ENCODE measurements at regions not wholly inside any gene's neighbourhood (a gene's known extent, or its start where the extent isn't known, plus 50 kb on each side); places are given as distances from the start of the nearest gene placed in this dataset.

- intact Hi-C loops (cut with DNase I; ENCODE audit: low total_unique reads): loop anchor here (10.0 kb wide), 1 partner anchor 891 kb away; no protein-coding TSS in a partner anchor
Observed at GRCh38 chr5:15995341-15996052, 184.1 kb downstream of the MARCHF11 start.

GRCh38 chr5:15993919-15994318 is 185.7 kb downstream of the MARCHF11 start:
- intact Hi-C loops (cut with DNase I; ENCODE audit: low total_unique reads): loop anchor here (5.0 to 10.0 kb wide), 2 partner anchors 607 to 889 kb away; no protein-coding TSS in a partner anchor
- peaks cover 0 to 23% (median 18%) of the 10 kb centered on the region in 4 donors for H3K9me3 ChIP-seq
- no peak overlapping the region for H3K4me3 ChIP-seq
- no peaks in the 10 kb centered on the region for H3K36me3 ChIP-seq
- H3K27me3 ChIP-seq: no peaks in the 10 kb centered on the region
- no peak overlapping the region for H3K27ac ChIP-seq
- no peak for DNase-seq
- TF ChIP-seq CTCF (IDR thresholded peaks at IDR 0.05) (no peak), POLR2AphosphoS5 (IDR thresholded peaks at IDR 0.05) (no peak), EP300 (IDR thresholded peaks at IDR 0.05) (no peak), POLR2A (IDR thresholded peaks at IDR 0.05) (no peak)
- H3K4me1 ChIP-seq: no peaks in the 10 kb centered on the region

More at GRCh38 chr5:15995341-15996052, 184.1 kb downstream of the MARCHF11 start:
- H3K36me3 ChIP-seq: no peaks in the 10 kb centered on the region
- DNase-seq: peak in 1 of 2 donors; percentile 41
- peaks cover 0 to 23% (median 18%) of the 10 kb centered on the region in 4 donors for H3K9me3 ChIP-seq
- H3K4me1 ChIP-seq: no peaks in the 10 kb centered on the region
- no peak overlapping the region for H3K27ac ChIP-seq
- H3K27me3 ChIP-seq: no peaks in the 10 kb centered on the region
- H3K4me3 ChIP-seq: no peak overlapping the region
- 31 to 48% (median 46%) methylated on average over 2 of the region's 2 CpGs for WGBS, 5 donors
- TF ChIP-seq EP300 (IDR thresholded peaks at IDR 0.05): no peak
- TF ChIP-seq CTCF (IDR thresholded peaks at IDR 0.05): peak in 4 of 7 experiments; percentile 12 to 23 (median 16)
- TF ChIP-seq POLR2AphosphoS5 (IDR thresholded peaks at IDR 0.05): no peak
- TF ChIP-seq POLR2A (IDR thresholded peaks at IDR 0.05): no peak

DNA sequence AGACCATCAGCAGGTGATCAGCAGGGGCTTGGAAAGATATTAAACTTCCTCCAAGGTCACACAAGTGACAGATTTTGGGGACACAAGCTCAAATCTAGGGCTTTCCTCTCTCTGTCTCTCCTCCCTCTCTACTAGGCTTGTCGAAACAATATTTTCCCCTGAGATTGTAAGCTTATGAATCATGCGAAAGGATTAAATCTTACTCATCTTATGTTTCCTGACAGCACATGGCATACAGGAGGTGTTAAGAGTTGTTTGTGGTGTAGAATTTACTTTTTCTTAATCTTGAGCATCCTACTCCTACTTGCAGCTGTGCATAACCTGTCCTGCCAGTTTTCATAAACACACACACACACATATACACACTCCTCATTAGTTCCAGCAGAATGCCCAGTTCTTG is 186.3 kb downstream of the MARCHF11 start:
- peaks cover 0 to 23% (median 18%) of the 10 kb centered on the region in 4 donors for H3K9me3 ChIP-seq
- H3K4me3 ChIP-seq: no peak overlapping the region
- TF ChIP-seq EP300 (IDR thresholded peaks at IDR 0.05): no peak
- TF ChIP-seq POLR2A (IDR thresholded peaks at IDR 0.05): no peak
- no peak for TF ChIP-seq CTCF (IDR thresholded peaks at IDR 0.05)
- no peaks in the 10 kb centered on the region for H3K27me3 ChIP-seq
- no peak for DNase-seq
- WGBS, 5 donors: 70 to 99% (median 85%) methylated on average over 2 of the region's 2 CpGs
- H3K36me3 ChIP-seq: no peaks in the 10 kb centered on the region
- no peaks in the 10 kb centered on the region for H3K4me1 ChIP-seq
- no peak overlapping the region for H3K27ac ChIP-seq
- intact Hi-C loops (cut with DNase I; ENCODE audit: low total_unique reads): loop anchor here (5.0 to 10.0 kb wide), 2 partner anchors 606 to 889 kb away; no protein-coding TSS in a partner anchor

- Histone ChIP-seq H3K27me3 (no peaks in the 10 kb centered on the region), H3K27ac (no peak overlapping the region), H3K36me3 (no peaks in the 10 kb centered on the region), H3K9me3 (peaks cover 0 to 23% (median 18%) of the 10 kb centered on the region in 4 donors), H3K4me1 (no peaks in the 10 kb centered on the region), H3K4me3 (no peak overlapping the region)
- DNase-seq: no peak
- TF ChIP-seq EP300 (IDR thresholded peaks at IDR 0.05) (no peak), POLR2AphosphoS5 (IDR thresholded peaks at IDR 0.05) (no peak), CTCF (IDR thresholded peaks at IDR 0.05) (no peak), POLR2A (IDR thresholded peaks at IDR 0.05) (no peak)
- intact Hi-C loops (cut with DNase I; ENCODE audit: low total_unique reads): loop anchor here (5.0 to 10.0 kb wide), 2 partner anchors 606 to 888 kb away; no protein-coding TSS in a partner anchor
- WGBS, 5 donors: 67 to 72% (median 68%) methylated on average over 2 of the region's 2 CpGs
Observed at GRCh38 chr5:15992918-15993317, 186.7 kb downstream of the MARCHF11 start.
